ENCODE measurements at regions not wholly inside any gene's neighbourhood (a gene's known extent, or its start where the extent isn't known, plus 50 kb on each side); places are given as distances from the start of the nearest gene placed in this dataset.
"Not testable (repeated sequence)": the region's sequence is repeated elsewhere in the genome, so short reads cannot be mapped to it uniquely, and the experiment has no call there.

DNA sequence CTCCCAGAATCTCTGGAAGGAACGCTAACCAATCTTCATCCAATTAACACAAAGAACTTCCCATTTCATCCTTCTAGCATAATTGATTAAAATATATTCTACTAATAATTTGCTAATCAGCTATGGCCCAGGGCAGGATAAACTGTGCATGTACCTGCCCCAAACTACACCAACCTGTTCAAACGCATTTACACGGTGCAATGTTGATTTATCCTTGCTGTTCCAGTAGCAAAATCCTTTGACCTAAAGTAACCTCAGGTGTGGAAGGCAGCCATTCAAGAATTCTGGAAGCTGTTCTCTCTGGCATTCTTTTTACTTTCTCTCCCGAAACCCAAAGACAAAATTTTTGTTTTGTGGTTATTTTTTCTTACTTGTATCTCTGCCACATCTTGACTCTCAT, 309.4 kb downstream of the ZNF674 start:
- DNase-seq (ENCODE audit: low read depth in 3 of 3, low spot score in 2 of 3), result no peak

- DNase-seq (ENCODE audit: low read depth in 3 of 3, low spot score in 2 of 3), result no peak
Measured at GRCh38 chrX:46234775-46235174, 310.4 kb downstream of the ZNF674 start.

GRCh38 chrX:46228389-46228788, 316.8 kb downstream of the ZNF674 start:
- no peak for DNase-seq (ENCODE audit: low read depth in 3 of 3, low spot score in 2 of 3)

- no peak for DNase-seq (ENCODE audit: low read depth in 3 of 3, low spot score in 2 of 3)
Measured at GRCh38 chrX:46226422-46226821, 318.8 kb downstream of the ZNF674 start.

GRCh38 chrX:46223499-46223898, 321.7 kb downstream of the ZNF674 start:
- not testable (repeated sequence) for DNase-seq (ENCODE audit: low read depth in 3 of 3, low spot score in 2 of 3)

DNA sequence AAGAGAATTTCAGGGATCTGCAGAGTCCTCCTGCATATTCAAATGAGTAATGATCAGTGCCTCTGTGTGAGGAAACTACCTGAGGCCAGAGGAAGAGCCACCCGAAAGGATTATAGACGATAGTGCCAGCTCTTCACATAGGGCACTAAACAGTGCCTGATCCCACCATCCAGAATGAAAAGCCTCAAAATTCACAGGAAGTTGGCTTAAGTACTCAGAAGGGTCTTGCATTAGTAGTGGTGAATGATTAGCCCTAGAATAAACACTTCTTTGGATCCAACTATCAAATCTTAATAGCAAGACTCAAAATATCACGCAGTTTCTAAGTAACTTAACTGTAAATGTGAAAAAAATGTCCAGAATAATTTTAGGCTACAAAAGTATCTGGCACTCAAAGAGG, 324.4 kb downstream of the ZNF674 start:
- no peak for DNase-seq (ENCODE audit: low read depth in 3 of 3, low spot score in 2 of 3)

GRCh38 chrX:46218373-46218772, 326.8 kb downstream of the ZNF674 start:
- no peak for DNase-seq (ENCODE audit: low read depth in 3 of 3, low spot score in 2 of 3)

DNA sequence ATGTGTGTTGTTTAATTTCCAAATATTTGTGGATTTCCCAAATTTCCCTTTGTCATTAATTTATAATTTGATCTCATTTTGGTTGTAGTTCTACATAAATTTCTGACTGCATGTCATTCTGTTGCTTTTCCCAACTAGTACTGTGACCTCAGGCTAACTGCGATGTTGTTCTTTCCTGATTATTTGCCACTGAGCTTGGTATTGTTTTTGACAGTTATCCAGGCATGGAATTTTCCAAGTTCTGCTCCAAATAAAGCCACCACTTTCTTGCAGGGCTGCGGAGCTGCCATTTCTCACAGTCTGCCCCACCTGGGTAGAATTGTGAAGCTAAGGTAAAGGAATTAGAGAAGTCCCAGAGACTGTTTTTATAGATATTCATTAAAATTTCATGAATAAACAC, 328.8 kb downstream of the ZNF674 start:
- DNase-seq (ENCODE audit: low read depth in 3 of 3, low spot score in 2 of 3), result no peak

DNA sequence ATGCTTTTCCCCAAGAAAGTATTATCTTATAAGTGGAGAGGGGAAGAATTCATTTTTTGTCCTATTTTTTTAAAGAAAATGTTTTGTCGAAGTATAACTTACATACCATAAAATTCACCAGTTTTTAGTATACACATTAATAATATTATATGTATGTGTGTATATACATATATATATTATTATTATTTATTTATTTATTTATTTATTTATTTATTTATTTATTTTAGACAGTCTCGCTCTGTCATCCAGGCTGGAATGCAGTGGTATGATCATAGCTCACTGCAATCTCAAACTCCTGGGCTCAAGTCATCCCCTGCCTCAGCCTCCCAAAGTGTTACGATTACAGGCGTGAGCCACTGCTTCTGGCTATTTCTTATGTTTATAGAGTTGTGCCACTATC, 334.1 kb downstream of the ZNF674 start:
- DNase-seq (ENCODE audit: low read depth in 3 of 3, low spot score in 2 of 3), result no peak

DNA sequence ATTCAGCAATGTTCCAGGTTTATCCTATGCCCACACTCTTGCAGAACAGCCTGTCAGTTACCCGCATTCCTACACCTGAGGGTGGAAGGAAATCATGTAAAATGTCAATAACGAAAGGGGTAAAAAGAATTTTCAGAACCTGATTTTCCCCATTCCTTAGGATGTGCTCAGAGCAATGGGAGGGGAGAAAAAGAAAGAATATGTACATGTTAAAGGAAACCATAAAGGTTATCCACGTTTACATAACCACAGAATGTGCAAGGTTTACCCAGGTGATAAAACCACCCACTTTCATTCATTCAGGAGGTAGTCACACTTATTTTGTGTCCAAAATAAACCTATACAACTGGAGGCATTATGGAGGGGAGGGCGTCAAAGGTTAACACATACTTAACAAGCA, 335.5 kb downstream of the ZNF674 start:
- DNase-seq (ENCODE audit: low read depth in 3 of 3, low spot score in 2 of 3), result no peak

DNA sequence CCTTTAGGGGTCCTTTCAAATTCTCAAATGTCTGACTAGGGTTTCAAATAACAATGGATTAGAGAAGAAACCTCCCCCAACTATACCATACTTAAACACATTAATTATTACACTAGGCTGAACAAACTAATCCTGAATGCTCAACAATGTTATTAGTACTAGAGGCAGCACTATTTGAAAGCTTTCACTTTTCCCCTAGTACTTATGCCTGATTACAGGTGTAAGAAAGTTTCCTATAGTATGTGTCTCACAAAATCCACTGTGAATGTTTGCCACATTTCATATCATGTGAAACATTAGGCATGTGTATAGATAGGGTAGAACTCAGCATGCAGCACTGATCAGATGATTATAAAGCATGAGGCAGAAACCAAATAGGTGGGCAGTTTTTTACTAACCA, 336.2 kb downstream of the ZNF674 start:
- no peak for DNase-seq (ENCODE audit: low read depth in 3 of 3, low spot score in 2 of 3)

GRCh38 chrX:46208225-46208854, 336.9 kb downstream of the ZNF674 start:
- DNase-seq (ENCODE audit: low read depth in 3 of 3, low spot score in 2 of 3), result no peak

- DNase-seq (ENCODE audit: low read depth in 3 of 3, low spot score in 2 of 3), result no peak
Measured at GRCh38 chrX:46204721-46205422, 340.3 kb downstream of the ZNF674 start.

GRCh38 chrX:46202733-46203514, 342.3 kb downstream of the ZNF674 start:
- no peak for DNase-seq (ENCODE audit: low read depth in 3 of 3, low spot score in 2 of 3)

DNA sequence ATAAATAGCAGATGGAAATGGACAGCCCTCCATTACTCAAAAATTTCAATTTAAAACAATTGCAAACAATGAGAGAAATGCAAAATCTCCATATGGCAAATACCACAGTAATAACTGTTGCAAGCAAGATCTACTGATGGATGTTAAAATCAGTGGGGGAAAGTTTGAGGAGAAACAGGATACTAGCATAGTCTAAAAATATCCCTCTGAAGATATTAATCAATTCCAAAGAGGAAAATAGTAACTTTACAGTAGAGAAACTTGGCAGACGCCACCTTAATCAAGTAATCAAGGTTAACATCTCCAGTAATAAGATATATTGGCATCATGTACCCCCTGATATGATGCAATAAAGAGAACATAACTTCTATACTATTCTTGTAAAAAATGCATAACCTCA, 344.8 kb downstream of the ZNF674 start:
- DNase-seq (ENCODE audit: low read depth in 3 of 3, low spot score in 2 of 3), result no peak

DNA sequence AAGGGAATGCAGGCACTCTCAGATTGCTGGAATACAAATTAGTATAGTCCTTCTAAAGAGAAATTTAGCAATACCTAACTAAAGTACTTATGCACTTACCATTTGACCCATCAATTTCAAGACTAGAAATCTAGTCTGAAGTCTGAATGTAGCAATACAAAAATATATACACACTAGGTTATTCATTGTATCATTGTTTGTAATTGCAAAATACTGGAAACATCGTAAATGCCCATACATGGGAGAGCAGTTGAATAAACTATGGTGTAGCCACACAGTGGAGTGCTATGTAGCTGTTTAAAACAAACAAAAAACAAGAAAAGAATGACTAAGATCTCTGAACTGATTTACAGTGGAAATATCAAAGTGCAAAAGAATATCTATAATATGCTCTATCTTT, 346.4 kb downstream of the ZNF674 start:
- no peak for DNase-seq (ENCODE audit: low read depth in 3 of 3, low spot score in 2 of 3)

GRCh38 chrX:46186811-46187106, 358.5 kb downstream of the ZNF674 start:
- not testable (repeated sequence) for DNase-seq (ENCODE audit: low read depth in 3 of 3, low spot score in 2 of 3)

DNA sequence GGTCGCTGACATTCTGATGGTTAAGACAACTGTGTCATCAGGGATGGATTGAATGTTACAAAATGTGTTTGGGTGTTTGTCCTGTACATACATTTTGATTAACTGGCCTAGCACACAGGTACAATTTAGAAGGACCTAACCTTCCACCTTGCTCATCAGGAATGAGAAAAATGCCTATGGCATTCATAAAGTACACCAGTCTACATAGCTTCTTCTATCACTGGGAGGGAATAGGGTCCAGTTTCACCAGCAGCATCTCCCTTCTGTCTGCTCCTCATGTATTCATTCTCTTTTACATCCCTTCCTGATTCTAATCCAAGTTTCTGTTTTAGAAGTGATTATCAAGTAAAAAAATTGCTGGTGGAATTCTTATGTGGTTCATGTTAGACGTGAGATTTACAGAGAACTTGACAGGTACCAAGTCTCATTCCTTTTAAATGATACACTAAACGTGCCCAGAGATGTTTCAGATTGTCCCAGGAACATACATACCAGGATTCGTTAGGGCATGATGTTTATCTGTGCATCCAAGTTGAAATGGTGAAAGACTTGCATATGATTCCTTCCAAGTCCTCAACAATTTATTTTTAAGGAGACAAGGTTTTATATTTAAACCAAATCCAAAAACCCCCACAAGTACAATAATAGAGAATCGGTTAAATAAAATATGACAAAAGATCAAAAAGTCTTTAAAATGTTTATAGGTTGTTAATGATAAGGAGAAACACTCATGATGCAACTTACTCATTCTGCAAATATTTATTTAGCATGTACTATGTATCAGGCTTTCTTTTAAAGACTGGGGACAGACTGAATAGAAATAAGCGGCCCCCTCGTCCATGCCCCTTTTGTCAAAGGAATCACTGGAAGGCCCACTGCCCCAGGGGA, 359.1 kb downstream of the ZNF674 start:
- no peak for DNase-seq (ENCODE audit: low read depth in 3 of 3, low spot score in 2 of 3)

DNA sequence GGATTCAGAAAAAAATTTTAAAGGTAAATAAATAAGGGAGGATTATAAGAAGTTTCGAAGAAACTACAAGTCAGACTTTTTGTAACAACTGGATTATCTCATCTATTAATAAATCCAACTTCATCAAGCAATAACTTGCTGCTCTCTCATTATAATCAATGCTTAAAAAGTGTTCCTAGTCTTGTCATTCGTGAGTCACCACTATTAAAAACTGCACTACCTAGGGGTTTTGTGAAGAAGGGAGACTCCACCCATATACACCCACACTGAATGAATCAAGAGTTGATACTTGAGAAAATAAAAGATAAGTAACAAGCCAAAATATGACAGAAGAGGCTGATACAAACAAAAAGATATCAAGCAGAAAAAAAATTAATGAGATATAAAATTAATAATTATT, 360.5 kb downstream of the ZNF674 start:
- DNase-seq (ENCODE audit: low read depth in 3 of 3, low spot score in 2 of 3), result no peak

GRCh38 chrX:46180258-46180687, 364.9 kb downstream of the ZNF674 start:
- peak in 1 of 3 donors; percentile 6 for DNase-seq (ENCODE audit: low read depth in 3 of 3, low spot score in 2 of 3)

DNA sequence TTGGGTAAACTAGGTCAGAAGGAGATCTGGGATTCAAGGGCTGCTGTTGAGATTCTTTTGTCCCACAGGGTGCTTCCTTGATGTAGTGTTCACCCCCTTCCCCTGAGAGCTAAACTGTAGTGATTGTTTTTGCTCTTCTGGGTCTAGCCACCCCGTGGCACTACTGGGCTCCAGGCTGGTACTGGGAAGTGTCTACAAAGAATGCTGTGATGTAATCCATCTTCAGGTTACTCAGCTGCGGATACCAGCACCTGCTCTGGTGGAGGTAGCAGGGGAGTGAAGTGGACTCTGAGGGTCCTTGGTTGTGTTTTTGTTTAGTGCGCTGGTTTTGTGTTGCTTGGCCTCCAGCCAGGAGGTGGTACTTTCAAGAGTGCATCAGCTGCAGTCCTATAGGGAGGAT, 365.5 kb downstream of the ZNF674 start:
- no peak for DNase-seq (ENCODE audit: low read depth in 3 of 3, low spot score in 2 of 3)

Data from right renal cortex interstitium (tissue), 3 donors.